ENCODE measurements at regions not wholly inside any gene's neighbourhood (a gene's known extent, or its start where the extent isn't known, plus 50 kb on each side); places are given as distances from the start of the nearest gene placed in this dataset.
A peak's percentile ranks its signal among the peaks of the same experiment; 100 is the strongest.

DNA sequence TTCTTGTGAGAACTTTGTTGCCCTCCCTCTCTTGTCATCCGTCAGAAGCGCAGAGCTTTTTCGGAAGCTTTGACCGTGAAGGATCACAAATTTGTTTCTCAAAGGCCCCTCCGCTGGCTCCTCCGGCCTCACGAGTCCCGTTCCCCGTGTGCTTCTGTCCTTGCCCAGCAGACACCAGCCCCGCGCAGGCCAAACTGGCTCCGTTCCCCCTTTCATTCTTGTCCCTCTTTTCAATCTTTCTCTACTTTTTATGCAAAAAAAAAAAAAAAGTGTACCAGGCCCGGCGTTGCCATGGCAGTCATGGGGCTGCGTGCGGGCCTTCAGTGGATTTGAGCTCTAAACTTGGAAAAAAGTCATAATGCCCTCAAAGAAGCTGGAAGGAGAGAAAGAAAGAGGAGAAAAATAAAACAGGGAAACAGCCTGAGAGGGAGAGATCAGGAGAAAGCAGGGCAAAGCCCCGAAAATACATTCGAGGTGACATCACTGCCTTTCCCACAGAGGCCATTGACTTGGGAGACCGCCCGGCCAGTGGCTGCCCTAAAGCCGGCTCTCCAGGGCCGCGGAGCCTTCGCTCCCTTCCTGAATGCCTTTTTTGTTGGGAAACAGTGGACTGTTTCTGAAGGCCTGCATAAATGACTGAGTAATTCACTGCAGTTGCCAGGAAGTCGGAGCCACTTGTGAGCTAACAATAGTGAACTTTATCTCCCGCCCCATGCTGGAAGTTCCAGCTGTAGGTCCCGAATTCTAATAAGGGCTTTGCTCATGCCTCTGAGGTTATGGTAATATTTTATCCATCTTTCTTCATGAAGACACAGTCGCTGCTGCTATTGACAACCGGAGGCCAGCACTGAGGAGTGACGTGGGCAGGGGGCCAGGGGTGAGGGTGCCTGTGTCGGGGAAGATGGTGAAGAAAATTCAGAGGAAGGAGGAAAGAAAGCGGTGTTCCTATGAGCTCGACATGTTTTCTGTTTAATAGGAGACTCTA, 670.9 kb downstream of the QKI start:
- H3K27me3 ChIP-seq (ENCODE audit: control insufficient read depth in 1 of 2, insufficient read depth in 2 of 2, low read length in 2 of 2): peaks cover 0 to 26% of the 10 kb centered on the region in 2 experiments; a peak in 2 of 5 replicates
- no peak overlapping the region for H3K4me3 ChIP-seq (replicated peaks in 1 of 3; ENCODE audit: insufficient read depth in 1 of 3, low read depth in 2 of 3, low read length in 3 of 3)
- BruUV-seq (replicated peaks): no TSS peak
- POLR2A ChIA-PET: interaction anchor here (0.6 kb wide), 1 partner anchor 9 kb away, joined by 3 read pairs; no protein-coding TSS in a partner anchor
- DNase-seq (ENCODE audit: low spot score) (no peak), ATAC-seq (peak; percentile 78), FAIRE-seq (no peak)
- no peak overlapping the region for H3K9ac ChIP-seq (ENCODE audit: insufficient read depth, low read depth, low read length)
- CTCF ChIA-PET (ENCODE audit: low intra/inter-chr PET ratio, low total read pairs): no interaction called here
- in situ Hi-C loops (cut with HindIII; ENCODE audit: extremely low pct_ligation_motif_present, low pct_unique_long_range_greater_than_20kb) (no loop called here), intact Hi-C loops (cut with micrococcal nuclease; ENCODE audit: unreplicated experiment) (no loop called here)
- H2AFZ ChIP-seq (ENCODE audit: low read length): no peak overlapping the region
- no peaks in the 10 kb centered on the region for H3K9me3 ChIP-seq (ENCODE audit: low read length)
- H3K79me2 ChIP-seq (ENCODE audit: insufficient read depth, low read length): no peaks in the 10 kb centered on the region
- peak overlapping the region; percentile 1; the same call in 1 of the 2 replicates for H3K4me2 ChIP-seq (ENCODE audit: low read depth, low read length)
- TF ChIP-seq RAD51 (IDR thresholded peaks at IDR 0.05; ENCODE audit: borderline replicate concordance) (no peak), HHEX (CRISPR knock-in tag; IDR thresholded peaks at IDR 0.05) (no peak), MATR3 (CRISPR knock-in tag; IDR thresholded peaks at IDR 0.05) (no peak), ZNF496 (CRISPR knock-in tag; IDR thresholded peaks at IDR 0.05; ENCODE audit: insufficient replicate concordance) (no peak), MLLT10 (CRISPR knock-in tag; IDR thresholded peaks at IDR 0.05) (no peak), PTBP1 (IDR thresholded peaks at IDR 0.05; ENCODE audit: low read depth, low read length, poor library complexity, severe bottlenecking) (no peak)
- TF ChIP-seq, protein P1, sequence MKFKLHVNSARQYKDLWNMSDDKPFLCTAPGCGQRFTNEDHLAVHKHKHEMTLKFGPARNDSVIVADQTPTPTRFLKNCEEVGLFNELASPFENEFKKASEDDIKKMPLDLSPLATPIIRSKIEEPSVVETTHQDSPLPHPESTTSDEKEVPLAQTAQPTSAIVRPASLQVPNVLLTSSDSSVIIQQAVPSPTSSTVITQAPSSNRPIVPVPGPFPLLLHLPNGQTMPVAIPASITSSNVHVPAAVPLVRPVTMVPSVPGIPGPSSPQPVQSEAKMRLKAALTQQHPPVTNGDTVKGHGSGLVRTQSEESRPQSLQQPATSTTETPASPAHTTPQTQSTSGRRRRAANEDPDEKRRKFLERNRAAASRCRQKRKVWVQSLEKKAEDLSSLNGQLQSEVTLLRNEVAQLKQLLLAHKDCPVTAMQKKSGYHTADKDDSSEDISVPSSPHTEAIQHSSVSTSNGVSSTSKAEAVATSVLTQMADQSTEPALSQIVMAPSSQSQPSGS (CRISPR knock-in tag; IDR thresholded peaks at IDR 0.05): no peak
- no peaks in the 10 kb centered on the region for H3K4me1 ChIP-seq (ENCODE audit: insufficient read depth, low read length)
- no peak overlapping the region for H3K27ac ChIP-seq (ENCODE audit: extremely low read length, insufficient read depth, low read length)
- WGBS (ENCODE audit: low lambda C conversion rate): 48% methylated on average over 33 of the region's 33 CpGs
- H4K20me1 ChIP-seq (ENCODE audit: insufficient read depth, low read length): no peaks in the 10 kb centered on the region
- H3K36me3 ChIP-seq (replicated peaks in 1 of 2; ENCODE audit: control insufficient read depth in 1 of 2, insufficient read depth in 2 of 2, low read length in 2 of 2): no peaks in the 10 kb centered on the region

All from HepG2 (cell line).